C4-2B (cell line): ENCODE measurements at regions not wholly inside any gene's neighbourhood (a gene's known extent, or its start where the extent isn't known, plus 50 kb on each side); places are given as distances from the start of the nearest gene placed in this dataset.
A peak's percentile ranks its signal among the peaks of the same experiment; 100 is the strongest.

ENCODE experiments used
- ZFX ChIP-seq: fragments of 450-650 bp; IDR thresholded peaks from 2 replicates; pipeline ENCODE4 v1.6.1; 2017
- TF ChIP-seq, protein P1 (sequence below): fragments of 450-650 bp; conservative IDR thresholded peaks from 2 replicates; pipeline ENCODE4 v1.5.1; 2017; ENCODE audit warnings: mild to moderate bottlenecking

DNA sequence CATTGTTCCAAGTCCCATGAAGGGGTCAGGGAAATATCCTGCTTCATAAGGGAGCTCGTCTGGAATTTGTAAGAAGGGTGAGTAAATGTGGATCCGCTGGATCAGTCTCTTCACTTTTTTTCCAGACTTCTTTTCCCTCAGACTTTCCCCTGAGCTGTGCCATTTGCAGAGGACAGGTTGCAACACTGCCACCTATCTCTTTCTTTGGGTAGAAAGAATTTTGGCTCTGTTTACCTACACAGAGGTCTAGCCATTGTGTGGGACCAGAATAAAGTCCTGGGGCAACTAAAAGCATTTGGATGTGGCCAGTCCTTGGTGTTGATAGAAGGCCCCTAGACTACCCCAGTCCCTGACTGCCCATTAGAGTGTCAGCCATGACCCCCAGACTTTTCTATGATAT lies 1146.7 kb upstream of the PRMT6 start:
- TF ChIP-seq, protein P1, sequence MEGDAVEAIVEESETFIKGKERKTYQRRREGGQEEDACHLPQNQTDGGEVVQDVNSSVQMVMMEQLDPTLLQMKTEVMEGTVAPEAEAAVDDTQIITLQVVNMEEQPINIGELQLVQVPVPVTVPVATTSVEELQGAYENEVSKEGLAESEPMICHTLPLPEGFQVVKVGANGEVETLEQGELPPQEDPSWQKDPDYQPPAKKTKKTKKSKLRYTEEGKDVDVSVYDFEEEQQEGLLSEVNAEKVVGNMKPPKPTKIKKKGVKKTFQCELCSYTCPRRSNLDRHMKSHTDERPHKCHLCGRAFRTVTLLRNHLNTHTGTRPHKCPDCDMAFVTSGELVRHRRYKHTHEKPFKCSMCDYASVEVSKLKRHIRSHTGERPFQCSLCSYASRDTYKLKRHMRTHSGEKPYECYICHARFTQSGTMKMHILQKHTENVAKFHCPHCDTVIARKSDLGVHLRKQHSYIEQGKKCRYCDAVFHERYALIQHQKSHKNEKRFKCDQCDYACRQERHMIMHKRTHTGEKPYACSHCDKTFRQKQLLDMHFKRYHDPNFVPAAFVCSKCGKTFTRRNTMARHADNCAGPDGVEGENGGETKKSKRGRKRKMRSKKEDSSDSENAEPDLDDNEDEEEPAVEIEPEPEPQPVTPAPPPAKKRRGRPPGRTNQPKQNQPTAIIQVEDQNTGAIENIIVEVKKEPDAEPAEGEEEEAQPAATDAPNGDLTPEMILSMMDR, result peak; percentile 35
- no peak for TF ChIP-seq ZFX
